ENCODE measurements at regions not wholly inside any gene's neighbourhood (a gene's known extent, or its start where the extent isn't known, plus 50 kb on each side); places are given as distances from the start of the nearest gene placed in this dataset.

DNA sequence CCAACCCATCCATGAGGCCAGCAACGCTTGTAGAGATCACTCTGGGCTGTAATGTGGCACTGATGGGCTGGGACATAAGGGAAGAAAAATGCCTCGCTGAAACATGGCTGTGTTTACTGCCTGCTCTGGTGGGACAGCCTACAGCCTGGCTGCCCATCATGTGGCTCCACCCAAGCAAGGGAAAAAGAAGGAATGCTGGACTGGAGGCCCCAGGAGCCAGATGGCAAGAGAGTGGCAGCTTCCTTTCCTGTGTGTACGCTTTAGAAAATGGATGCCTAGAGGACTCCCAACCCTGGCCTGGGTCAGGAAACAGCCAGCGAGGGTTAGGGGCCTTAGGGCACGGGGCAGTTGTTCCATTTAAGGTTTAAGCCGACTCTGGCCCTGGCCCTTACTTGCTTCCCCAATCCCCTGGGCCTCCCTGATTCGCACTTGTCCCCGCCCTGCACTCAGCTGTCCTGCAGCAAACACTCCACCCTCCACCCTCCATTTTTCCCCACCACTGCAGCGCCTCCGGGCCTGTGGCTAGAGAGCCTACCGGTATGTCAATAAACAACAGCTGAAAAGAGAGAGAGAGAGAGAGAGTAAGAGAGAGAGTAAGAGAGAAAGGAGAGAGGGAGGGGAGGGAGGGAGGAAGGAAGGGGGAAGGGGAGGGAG is 819.4 kb downstream of the SEMA5A start:
- Histone ChIP-seq H4K20me1 (ENCODE audit: control insufficient read depth, insufficient read depth, low read depth, low read length) (no peaks in the 10 kb centered on the region), H3K36me3 (ENCODE audit: control insufficient read depth, low read length) (no peaks in the 10 kb centered on the region), H3K27ac (ENCODE audit: low read depth, low read length) (no peak overlapping the region), H3K4me3 (ENCODE audit: low read length) (no peak overlapping the region), H3K4me1 (ENCODE audit: control insufficient read depth, low read length) (no peaks in the 10 kb centered on the region), H3K9me3 (ENCODE audit: control insufficient read depth, insufficient read depth, low read length) (no peaks in the 10 kb centered on the region), H3K9me2 (replicated peaks; ENCODE audit: control insufficient read depth, low read length) (no peaks in the 10 kb centered on the region), H3F3A (ENCODE audit: control insufficient read depth, insufficient read depth) (no peaks in the 10 kb centered on the region), H3K4me2 (ENCODE audit: low read length) (no peak overlapping the region), H3K79me2 (ENCODE audit: control insufficient read depth, low read length) (no peaks in the 10 kb centered on the region), H3K27me3 (ENCODE audit: control insufficient read depth, low read length) (no peaks in the 10 kb centered on the region)
- TF ChIP-seq EZH2phosphoT487 (IDR thresholded peaks at IDR 0.05; ENCODE audit: borderline replicate concordance, low read length) = no peak
- TF ChIP-seq, protein P1, sequence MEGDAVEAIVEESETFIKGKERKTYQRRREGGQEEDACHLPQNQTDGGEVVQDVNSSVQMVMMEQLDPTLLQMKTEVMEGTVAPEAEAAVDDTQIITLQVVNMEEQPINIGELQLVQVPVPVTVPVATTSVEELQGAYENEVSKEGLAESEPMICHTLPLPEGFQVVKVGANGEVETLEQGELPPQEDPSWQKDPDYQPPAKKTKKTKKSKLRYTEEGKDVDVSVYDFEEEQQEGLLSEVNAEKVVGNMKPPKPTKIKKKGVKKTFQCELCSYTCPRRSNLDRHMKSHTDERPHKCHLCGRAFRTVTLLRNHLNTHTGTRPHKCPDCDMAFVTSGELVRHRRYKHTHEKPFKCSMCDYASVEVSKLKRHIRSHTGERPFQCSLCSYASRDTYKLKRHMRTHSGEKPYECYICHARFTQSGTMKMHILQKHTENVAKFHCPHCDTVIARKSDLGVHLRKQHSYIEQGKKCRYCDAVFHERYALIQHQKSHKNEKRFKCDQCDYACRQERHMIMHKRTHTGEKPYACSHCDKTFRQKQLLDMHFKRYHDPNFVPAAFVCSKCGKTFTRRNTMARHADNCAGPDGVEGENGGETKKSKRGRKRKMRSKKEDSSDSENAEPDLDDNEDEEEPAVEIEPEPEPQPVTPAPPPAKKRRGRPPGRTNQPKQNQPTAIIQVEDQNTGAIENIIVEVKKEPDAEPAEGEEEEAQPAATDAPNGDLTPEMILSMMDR (IDR thresholded peaks at IDR 0.05; ENCODE audit: low read depth, low read length, poor library complexity, severe bottlenecking) = no peak

DNA sequence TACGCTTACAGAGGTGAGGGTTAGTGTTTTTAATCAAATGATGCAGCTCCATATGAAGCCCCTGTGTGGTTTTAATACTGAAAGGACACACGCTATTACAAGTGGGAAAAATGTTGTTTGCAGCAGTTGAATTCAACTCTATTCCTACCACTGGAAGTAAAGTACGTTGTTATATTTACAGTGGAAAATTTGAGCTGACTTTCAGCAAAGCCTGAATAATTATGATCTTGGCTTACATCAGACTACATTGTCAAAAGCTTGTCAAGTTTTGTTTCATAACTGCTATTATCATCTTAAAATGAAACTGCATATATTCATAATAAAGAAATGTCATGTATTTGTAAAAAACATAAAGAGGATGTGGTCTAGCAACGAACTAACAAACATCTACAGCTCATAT is 818.5 kb downstream of the SEMA5A start:
- no peaks in the 10 kb centered on the region for H3F3A ChIP-seq (ENCODE audit: control insufficient read depth, insufficient read depth)
- no peak overlapping the region for H3K4me3 ChIP-seq (ENCODE audit: low read length)
- H3K27ac ChIP-seq (ENCODE audit: low read depth, low read length) = no peak overlapping the region
- no peaks in the 10 kb centered on the region for H3K9me3 ChIP-seq (ENCODE audit: control insufficient read depth, insufficient read depth, low read length)
- H3K36me3 ChIP-seq (ENCODE audit: control insufficient read depth, low read length) = no peaks in the 10 kb centered on the region
- H4K20me1 ChIP-seq (ENCODE audit: control insufficient read depth, insufficient read depth, low read depth, low read length) = no peaks in the 10 kb centered on the region
- TF ChIP-seq, protein P1 (IDR thresholded peaks at IDR 0.05; ENCODE audit: low read depth, low read length, poor library complexity, severe bottlenecking) = no peak
- no peak for TF ChIP-seq EZH2phosphoT487 (IDR thresholded peaks at IDR 0.05; ENCODE audit: borderline replicate concordance, low read length)
- no peak overlapping the region for H3K4me2 ChIP-seq (ENCODE audit: low read length)
- no peaks in the 10 kb centered on the region for H3K9me2 ChIP-seq (replicated peaks; ENCODE audit: control insufficient read depth, low read length)
- no peaks in the 10 kb centered on the region for H3K27me3 ChIP-seq (ENCODE audit: control insufficient read depth, low read length)
- H3K79me2 ChIP-seq (ENCODE audit: control insufficient read depth, low read length) = no peaks in the 10 kb centered on the region
- H3K4me1 ChIP-seq (ENCODE audit: control insufficient read depth, low read length) = no peaks in the 10 kb centered on the region

DNA sequence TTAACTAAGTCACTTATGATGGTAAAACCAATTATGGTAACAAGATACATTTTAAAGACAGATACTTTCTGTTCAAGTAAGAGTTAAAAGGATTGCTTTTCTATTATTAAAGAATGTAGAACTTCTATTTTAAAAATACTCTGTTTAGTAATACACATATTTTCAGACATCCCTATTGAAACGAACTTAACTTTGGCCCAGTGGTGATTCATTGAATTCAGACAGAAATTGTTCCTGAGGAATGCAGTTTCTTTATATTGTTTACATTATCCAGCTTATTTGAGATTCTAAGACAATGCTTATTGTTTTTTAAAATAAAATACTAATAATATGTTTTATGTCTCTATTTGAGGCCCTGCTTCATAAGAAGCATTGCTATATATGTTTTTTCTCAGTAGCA is 816.4 kb downstream of the SEMA5A start:
- H3K9me2 ChIP-seq (replicated peaks; ENCODE audit: control insufficient read depth, low read length) = no peaks in the 10 kb centered on the region
- no peak overlapping the region for H3K4me2 ChIP-seq (ENCODE audit: low read length)
- TF ChIP-seq, protein P1 (IDR thresholded peaks at IDR 0.05; ENCODE audit: low read depth, low read length, poor library complexity, severe bottlenecking) = no peak
- no peak for TF ChIP-seq EZH2phosphoT487 (IDR thresholded peaks at IDR 0.05; ENCODE audit: borderline replicate concordance, low read length)
- no peaks in the 10 kb centered on the region for H3K79me2 ChIP-seq (ENCODE audit: control insufficient read depth, low read length)
- H3K4me3 ChIP-seq (ENCODE audit: low read length) = no peak overlapping the region
- H3F3A ChIP-seq (ENCODE audit: control insufficient read depth, insufficient read depth) = no peaks in the 10 kb centered on the region
- H3K27ac ChIP-seq (ENCODE audit: low read depth, low read length) = no peak overlapping the region
- no peaks in the 10 kb centered on the region for H3K27me3 ChIP-seq (ENCODE audit: control insufficient read depth, low read length)
- no peaks in the 10 kb centered on the region for H4K20me1 ChIP-seq (ENCODE audit: control insufficient read depth, insufficient read depth, low read depth, low read length)
- H3K4me1 ChIP-seq (ENCODE audit: control insufficient read depth, low read length) = no peaks in the 10 kb centered on the region
- H3K36me3 ChIP-seq (ENCODE audit: control insufficient read depth, low read length) = no peaks in the 10 kb centered on the region
- H3K9me3 ChIP-seq (ENCODE audit: control insufficient read depth, insufficient read depth, low read length) = no peaks in the 10 kb centered on the region
